ENCODE measurements at regions not wholly inside any gene's neighbourhood (a gene's known extent, or its start where the extent isn't known, plus 50 kb on each side); places are given as distances from the start of the nearest gene placed in this dataset.

GRCh38 chr5:110050640-110051345 is 361.1 kb downstream of the MAN2A1 start:
- TF ChIP-seq HDGF (IDR thresholded peaks at IDR 0.05; ENCODE audit: borderline replicate concordance): no peak
- TF ChIP-seq FOXM1 (IDR thresholded peaks at IDR 0.05; ENCODE audit: borderline replicate concordance): no peak
- no peak for TF ChIP-seq FOXA1 (IDR thresholded peaks at IDR 0.05)
- TF ChIP-seq BHLHE40 (IDR thresholded peaks at IDR 0.05; ENCODE audit: borderline replicate concordance): no peak
- TF ChIP-seq SUZ12 (IDR thresholded peaks at IDR 0.05): no peak
- no peak for TF ChIP-seq PKNOX1 (IDR thresholded peaks at IDR 0.05)
- TF ChIP-seq FOXK2 (IDR thresholded peaks at IDR 0.05): no peak
- no peak for TF ChIP-seq SP1 (IDR thresholded peaks at IDR 0.05)
- TF ChIP-seq LEF1 (IDR thresholded peaks at IDR 0.05; ENCODE audit: borderline replicate concordance): no peak
- no peak for TF ChIP-seq ELF4 (IDR thresholded peaks at IDR 0.05)
- TF ChIP-seq NFRKB (IDR thresholded peaks at IDR 0.05): no peak
- no peak for TF ChIP-seq TARDBP (IDR thresholded peaks at IDR 0.05)

All from HEK293T (cell line).